ENCODE measurements at regions not wholly inside any gene's neighbourhood (a gene's known extent, or its start where the extent isn't known, plus 50 kb on each side); places are given as distances from the start of the nearest gene placed in this dataset.

DNA sequence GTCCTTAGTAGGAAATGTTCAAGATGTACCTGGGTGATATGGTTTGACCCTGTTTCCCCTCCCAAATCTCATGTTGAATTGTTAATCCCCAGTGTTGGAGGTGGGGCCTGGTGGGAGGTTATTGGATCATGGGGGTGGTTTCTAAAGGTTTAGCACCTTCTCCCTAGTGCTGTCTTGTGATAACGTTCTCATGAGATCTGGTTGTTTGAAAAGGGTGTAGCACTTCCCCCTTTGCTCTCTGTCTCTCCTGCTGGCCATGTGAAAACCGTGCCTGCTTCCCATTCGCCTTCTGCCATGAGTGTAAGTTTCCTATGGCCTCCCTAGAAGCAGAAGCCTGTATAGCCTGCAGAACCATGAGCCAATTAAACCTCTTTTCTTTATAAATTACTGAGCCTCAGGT, 353.0 kb upstream of the SFSWAP start:
- TF ChIP-seq, protein P1, sequence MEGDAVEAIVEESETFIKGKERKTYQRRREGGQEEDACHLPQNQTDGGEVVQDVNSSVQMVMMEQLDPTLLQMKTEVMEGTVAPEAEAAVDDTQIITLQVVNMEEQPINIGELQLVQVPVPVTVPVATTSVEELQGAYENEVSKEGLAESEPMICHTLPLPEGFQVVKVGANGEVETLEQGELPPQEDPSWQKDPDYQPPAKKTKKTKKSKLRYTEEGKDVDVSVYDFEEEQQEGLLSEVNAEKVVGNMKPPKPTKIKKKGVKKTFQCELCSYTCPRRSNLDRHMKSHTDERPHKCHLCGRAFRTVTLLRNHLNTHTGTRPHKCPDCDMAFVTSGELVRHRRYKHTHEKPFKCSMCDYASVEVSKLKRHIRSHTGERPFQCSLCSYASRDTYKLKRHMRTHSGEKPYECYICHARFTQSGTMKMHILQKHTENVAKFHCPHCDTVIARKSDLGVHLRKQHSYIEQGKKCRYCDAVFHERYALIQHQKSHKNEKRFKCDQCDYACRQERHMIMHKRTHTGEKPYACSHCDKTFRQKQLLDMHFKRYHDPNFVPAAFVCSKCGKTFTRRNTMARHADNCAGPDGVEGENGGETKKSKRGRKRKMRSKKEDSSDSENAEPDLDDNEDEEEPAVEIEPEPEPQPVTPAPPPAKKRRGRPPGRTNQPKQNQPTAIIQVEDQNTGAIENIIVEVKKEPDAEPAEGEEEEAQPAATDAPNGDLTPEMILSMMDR (IDR thresholded peaks at IDR 0.05), result no peak
- no peak for TF ChIP-seq POLR2A (IDR thresholded peaks at IDR 0.05)
